Stimulated activated CD8-positive, alpha-beta memory T cell treated with anti-CD3 and anti-CD28 coated beads, Interleukin-2, amount 100 ng/mL, for 48 hours (primary cell): ENCODE measurements at regions not wholly inside any gene's neighbourhood (a gene's known extent, or its start where the extent isn't known, plus 50 kb on each side); places are given as distances from the start of the nearest gene placed in this dataset.

ENCODE experiments used
- DNase-seq, 2 donors: peaks; one replicate each; pipeline ENCODE4 v3.0.0-alpha.2; 2020; ENCODE audit warnings: low read depth in 2 of 2

DNA sequence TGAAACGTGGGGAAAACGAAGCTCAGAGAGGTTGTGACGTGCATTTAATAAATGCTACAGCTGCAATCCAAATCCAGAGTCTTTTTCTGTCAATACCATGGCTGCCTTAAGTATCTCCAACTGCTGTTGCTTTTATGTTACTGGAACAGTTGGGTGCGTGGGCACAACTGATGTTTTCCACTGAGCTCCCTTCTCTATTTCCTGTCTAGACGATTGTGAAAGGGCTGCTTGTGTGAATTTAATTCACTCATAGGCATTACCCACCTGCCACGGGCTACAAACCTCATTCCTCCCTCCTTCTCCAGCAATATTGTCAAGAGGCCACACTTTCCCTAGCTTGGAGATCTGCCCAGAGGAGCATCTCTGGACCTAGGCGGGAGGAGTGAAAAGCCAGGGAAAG is 526.0 kb downstream of the MID1IP1 start:
- DNase-seq: peak in 1 of 2 donors; percentile 28

DNA sequence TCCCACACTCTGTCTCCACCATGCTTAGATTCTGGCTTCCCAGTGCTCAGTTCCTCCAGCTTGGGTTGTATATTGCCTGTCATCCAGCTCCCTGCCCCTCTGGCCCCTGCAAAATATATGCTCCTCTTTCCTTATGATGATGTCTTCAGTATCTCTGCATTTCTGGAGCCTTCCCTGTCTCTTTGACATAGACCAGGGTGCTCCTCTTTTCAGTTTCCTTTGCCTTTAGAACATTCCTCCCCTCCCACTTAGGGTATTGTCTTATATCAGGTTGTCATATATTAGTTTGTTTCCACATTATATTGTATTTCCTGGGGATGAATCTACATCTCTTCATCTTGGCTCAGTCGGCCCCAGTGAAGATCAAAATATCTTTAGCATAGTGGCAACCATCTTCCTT is 526.4 kb downstream of the MID1IP1 start:
- DNase-seq: no peak

DNA sequence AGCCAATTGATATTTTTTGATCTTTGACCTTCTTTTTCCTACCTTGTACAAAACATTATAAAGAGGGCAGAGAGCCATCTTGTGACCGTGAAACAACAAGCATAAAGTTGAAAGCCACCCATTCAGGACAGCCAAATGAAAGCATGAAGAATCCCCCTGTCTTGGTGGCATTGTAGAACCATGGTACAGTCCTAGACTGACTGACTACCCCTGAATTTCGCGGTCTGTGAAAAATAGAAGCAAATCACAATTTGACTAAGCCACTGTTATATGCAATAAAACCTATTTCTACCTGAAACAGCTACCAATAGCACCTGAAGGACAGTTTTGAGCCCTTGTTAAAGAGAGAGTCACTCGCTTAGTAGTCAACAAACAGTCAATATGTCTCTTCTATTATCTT is 527.4 kb downstream of the MID1IP1 start:
- DNase-seq: no peak

GRCh38 chrX:39331082-39331704 is 529.9 kb downstream of the MID1IP1 start:
- DNase-seq: peak in 1 of 2 donors; percentile 30

GRCh38 chrX:39333451-39333850 is 532.2 kb downstream of the MID1IP1 start:
- no peak for DNase-seq

GRCh38 chrX:39335513-39336235 is 534.4 kb downstream of the MID1IP1 start:
- no peak for DNase-seq

GRCh38 chrX:39336671-39337311 is 535.5 kb downstream of the MID1IP1 start:
- no peak for DNase-seq

GRCh38 chrX:39337451-39337850 is 536.2 kb downstream of the MID1IP1 start:
- DNase-seq: no peak

- DNase-seq: no peak
These were observed 537.3 kb downstream of the MID1IP1 start for GRCh38 chrX:39338583-39338982.

- no peak for DNase-seq
These were observed 555.0 kb downstream of the MID1IP1 start for GRCh38 chrX:39356119-39356807.

- DNase-seq: no peak
These were observed 558.8 kb downstream of the MID1IP1 start for GRCh38 chrX:39360101-39360500.

DNA sequence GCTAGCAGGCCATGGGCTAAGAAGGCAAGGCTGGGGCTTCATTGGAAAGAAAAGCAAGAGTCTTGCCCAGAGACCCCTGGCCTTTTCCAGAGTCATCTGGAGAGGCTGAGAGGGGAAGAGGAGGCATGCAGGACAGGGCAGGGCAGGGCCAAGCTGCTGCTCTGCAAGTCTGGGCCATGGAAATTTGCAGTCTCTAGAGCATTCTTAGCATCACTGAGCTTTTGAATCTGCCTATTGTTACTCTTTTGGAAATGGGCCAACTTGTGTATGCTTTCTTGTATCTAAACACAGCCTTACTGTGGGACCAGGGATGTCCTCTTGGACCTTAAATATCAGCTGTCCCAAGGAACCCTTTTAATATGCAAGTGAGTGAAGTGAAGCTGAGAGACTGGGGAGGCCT is 560.5 kb downstream of the MID1IP1 start:
- DNase-seq: no peak

GRCh38 chrX:39367416-39367815 is 566.2 kb downstream of the MID1IP1 start:
- no peak for DNase-seq

GRCh38 chrX:39372115-39372514 is 570.9 kb downstream of the MID1IP1 start:
- DNase-seq: no peak

DNA sequence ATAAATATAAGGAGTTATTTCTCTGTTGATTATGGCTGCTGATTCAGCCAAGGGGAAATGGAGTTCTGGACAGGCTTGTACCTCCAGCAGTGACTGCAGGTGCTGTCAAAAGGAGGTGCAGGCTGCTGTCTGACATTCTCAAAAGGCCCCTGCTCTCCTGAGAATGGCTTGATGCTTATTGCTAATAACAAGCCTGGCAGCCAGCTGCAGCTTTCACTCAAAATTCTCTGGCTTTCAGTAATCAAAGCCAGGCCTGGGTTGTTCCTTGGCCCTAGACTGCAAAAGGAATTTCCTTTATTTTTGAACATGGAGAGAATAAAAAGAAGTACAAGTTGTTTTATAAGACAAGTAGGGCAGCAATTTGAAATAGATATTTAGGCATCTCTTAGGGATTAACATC is 575.9 kb downstream of the MID1IP1 start:
- no peak for DNase-seq

- DNase-seq: no peak
These were observed 576.5 kb downstream of the MID1IP1 start for GRCh38 chrX:39377773-39378172.

- no peak for DNase-seq
These were observed 580.2 kb downstream of the MID1IP1 start for GRCh38 chrX:39381422-39381821.

GRCh38 chrX:39384996-39385395 is 583.7 kb downstream of the MID1IP1 start:
- no peak for DNase-seq

- no peak for DNase-seq
These were observed 587.5 kb downstream of the MID1IP1 start for GRCh38 chrX:39388730-39389129.

- DNase-seq: no peak
These were observed 595.2 kb downstream of the MID1IP1 start for GRCh38 chrX:39396358-39396995.

DNA sequence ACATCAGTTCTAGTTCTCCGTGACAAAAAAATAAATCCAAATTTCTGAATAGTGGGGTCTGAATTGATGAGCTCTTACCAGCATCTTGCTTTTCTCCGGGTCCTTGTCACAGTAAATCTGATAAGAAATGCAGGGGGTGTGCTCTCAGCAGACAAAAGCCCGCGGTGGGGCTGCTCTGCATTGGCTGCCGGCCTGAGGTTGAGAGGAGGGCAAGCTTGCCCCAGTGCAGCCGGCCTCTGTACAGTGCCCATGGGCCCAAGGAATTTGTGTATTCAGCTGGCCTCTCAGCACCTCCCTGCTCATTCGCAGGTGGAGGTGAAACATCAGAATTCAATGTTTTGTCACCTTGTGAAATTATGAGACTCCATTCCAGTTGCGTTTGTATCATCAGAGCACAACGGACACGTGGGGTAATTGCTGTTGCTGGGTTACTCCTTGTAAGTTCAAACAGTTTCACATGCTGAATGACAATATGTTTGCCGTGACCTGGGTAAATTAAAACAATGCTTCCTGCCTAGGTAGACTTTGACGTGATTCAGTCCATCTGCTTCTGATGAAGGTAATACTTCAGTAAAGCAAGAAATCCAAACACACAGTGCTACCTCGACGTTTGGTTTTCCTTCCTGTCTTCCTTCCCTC is 596.4 kb downstream of the MID1IP1 start:
- DNase-seq: no peak
